Heart left ventricle (tissue), 16 donors: ENCODE measurements at regions not wholly inside any gene's neighbourhood (a gene's known extent, or its start where the extent isn't known, plus 50 kb on each side); places are given as distances from the start of the nearest gene placed in this dataset.

Source experiments
- ATAC-seq, 4 donors: fragments of 200-7000 bp; cut with Tn5 transposase; one replicate each; pipeline ENCODE4 v1.9.1; 2020 to 2022; ENCODE audit warnings: moderate library complexity in 4 of 4, mild to moderate bottlenecking in 3 of 4, moderate number of reproducible peaks in 1 of 4
- DNase-seq, 5 donors: peaks; one replicate each; pipeline ENCODE4 v3.0.0-alpha.2; 2020
- H3K27ac ChIP-seq, 12 donors: fragments of 200-600 bp; sonication (generic) in 4 of 12; one replicate each; pipeline versions ENCODE4 v1.5.0 to v1.8.0; 2016 to 2022; ENCODE audit warnings: mild to moderate bottlenecking in 2 of 12
- H3K27me3 ChIP-seq, 9 donors: fragments of 200-600 bp; sonication (generic) in 2 of 9; one replicate each; pipeline versions ENCODE4 v1.5.1 to v1.8.0; 2016 to 2022; ENCODE audit warnings: mild to moderate bottlenecking in 3 of 9
- H3K36me3 ChIP-seq, 9 donors: fragments of 200-600 bp; sonication (generic) in 2 of 9; one replicate each; pipeline versions ENCODE4 v1.5.0 to v1.8.0; 2018 to 2022; ENCODE audit warnings: mild to moderate bottlenecking in 2 of 9
- H3K4me1 ChIP-seq, 12 donors: fragments of 200-600 bp; sonication (generic) in 4 of 12; one replicate each; pipeline versions ENCODE4 v1.5.0 to v1.8.0; 2016 to 2022; ENCODE audit warnings: mild to moderate bottlenecking in 3 of 12
- H3K4me3 ChIP-seq, 12 donors: fragments of 200-600 bp; sonication (generic) in 4 of 12; one replicate each; pipeline versions ENCODE4 v1.5.0 to v1.8.0; 2017 to 2022; ENCODE audit warnings: mild to moderate bottlenecking in 9 of 12, moderate library complexity in 4 of 12
- H3K9me3 ChIP-seq, 12 donors: fragments of 200-600 bp; sonication (generic) in 4 of 12; one replicate each; pipeline versions ENCODE4 v1.5.0 to v1.8.0; 2016 to 2022; ENCODE audit warnings: mild to moderate bottlenecking in 1 of 12
- POLR2A ChIP-seq, 2 donors: fragments of 450-650 bp; IDR thresholded peaks; one replicate each; pipeline ENCODE4 v1.6.1; 2017; ENCODE audit warnings: antibody characterized with exemption in 2 of 2, mild to moderate bottlenecking in 2 of 2, moderate library complexity in 2 of 2
- WGBS, 4 donors: extraction: QIAGEN DNeasy Blood & Tissue Kit in 2 of 4; methylation state at CpG; one replicate each; pipeline versions ENCODE4 v1.1.5 to v1.1.7; 2013 to 2018; 5-methylcytosine and 5-hydroxymethylcytosine counted together
- intact Hi-C, 10 donors: fragments of 100-400 bp; cut with DNase I; formaldehyde crosslinking; loops; one replicate each; pipeline versions ENCODE4 v1.11.1 to v1.14.2; 2022
- TF ChIP-seq, protein P1 (sequence below), 12 donors: fragments of 200-600 bp; sonication (generic) in 4 of 12; IDR thresholded peaks; one replicate each; pipeline versions ENCODE4 v1.5.0 to v1.8.0; 2018 to 2022; ENCODE audit warnings: antibody characterized with exemption in 12 of 12, mild to moderate bottlenecking in 5 of 12
- donor health status: ischemic (EF 13 %, LVEDD 7.1; RV severe dilation, severe dysfunction).
- donor health status: healthy with polysubstance abuse.
- donor health status: DM: no; HTN: yes; CAD: no.
- donor health status: DM: no; HTN: no; CAD: no.
- donor health status: ischemic (EF 25% LVEDD 6.9; RV normal size, moderate dysfunction).
- donor health status: ischemic (EF 25% LVEDD 5.7; RV mildly dilated, moderate dysfunction).
- donor health status: healthy.
- donor health status: DM: yes; HTN: yes; CAD: no.
- donor health status: ischemic (EF 35%, LVEDD 5.7; RV mildly dilated, moderate dysfunction).
- donor health status: nonischemic (EF 11% LVEDD 7.7; RV severe dilation, severe dysfunction).
- donor health status: DM: yes; HTN: yes; CAD: no.
- donor health status: PGD.
- donor health status: ischemic (EF 29% LVEDD 5.4; RV normal size, mild dysfunction).
- donor health status: nonischemic (EF 23%, LVEDD 6.1; RV moderate dilation, normal function).

DNA sequence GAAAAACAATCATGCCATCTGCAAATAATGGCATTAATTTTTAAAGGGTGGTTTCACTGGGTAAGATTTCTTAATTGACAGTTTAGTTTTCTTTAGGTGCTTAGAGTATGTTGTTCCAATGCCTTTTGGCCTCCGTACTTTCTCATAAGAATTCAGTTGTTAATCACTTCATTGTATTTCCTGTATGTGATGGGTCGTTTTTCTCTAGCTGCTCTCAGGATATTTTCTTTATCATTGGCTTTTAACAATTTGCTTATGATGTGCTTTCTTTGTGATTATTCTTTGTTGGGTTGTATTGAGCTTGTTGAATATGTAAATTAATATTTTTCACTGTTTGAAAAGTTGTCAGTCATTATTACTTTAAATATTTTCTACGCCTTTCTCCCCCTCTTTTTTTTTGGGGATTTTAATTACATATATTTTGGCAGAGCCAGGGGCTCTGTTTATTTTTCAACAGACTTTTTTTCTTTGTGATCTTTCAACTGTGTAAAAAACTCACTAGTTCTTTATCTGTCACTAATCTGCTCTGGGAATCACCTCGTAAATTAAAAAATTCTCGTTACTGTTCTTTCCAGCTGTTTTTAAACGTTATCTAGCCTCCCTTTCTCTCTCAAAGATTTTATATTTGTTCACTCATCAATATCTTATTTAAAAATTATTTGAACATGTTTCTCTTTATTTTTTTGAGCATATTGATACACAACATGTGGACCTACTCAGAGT lies 56.2 kb upstream of the IL1R1 start:
- intact Hi-C loops = no loop called here
- ATAC-seq (no peak), DNase-seq (no peak)
- H3K4me1 ChIP-seq = peaks cover 0 to 22% (median 7%) of the 10 kb centered on the region in 12 donors
- peaks cover 0 to 8% (median 0%) of the 10 kb centered on the region in 12 donors for H3K9me3 ChIP-seq
- TF ChIP-seq, protein P1, sequence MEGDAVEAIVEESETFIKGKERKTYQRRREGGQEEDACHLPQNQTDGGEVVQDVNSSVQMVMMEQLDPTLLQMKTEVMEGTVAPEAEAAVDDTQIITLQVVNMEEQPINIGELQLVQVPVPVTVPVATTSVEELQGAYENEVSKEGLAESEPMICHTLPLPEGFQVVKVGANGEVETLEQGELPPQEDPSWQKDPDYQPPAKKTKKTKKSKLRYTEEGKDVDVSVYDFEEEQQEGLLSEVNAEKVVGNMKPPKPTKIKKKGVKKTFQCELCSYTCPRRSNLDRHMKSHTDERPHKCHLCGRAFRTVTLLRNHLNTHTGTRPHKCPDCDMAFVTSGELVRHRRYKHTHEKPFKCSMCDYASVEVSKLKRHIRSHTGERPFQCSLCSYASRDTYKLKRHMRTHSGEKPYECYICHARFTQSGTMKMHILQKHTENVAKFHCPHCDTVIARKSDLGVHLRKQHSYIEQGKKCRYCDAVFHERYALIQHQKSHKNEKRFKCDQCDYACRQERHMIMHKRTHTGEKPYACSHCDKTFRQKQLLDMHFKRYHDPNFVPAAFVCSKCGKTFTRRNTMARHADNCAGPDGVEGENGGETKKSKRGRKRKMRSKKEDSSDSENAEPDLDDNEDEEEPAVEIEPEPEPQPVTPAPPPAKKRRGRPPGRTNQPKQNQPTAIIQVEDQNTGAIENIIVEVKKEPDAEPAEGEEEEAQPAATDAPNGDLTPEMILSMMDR (IDR thresholded peaks at IDR 0.05) = no peak
- no peak for TF ChIP-seq POLR2A (IDR thresholded peaks at IDR 0.05)
- H3K27me3 ChIP-seq = no peaks in the 10 kb centered on the region
- H3K4me3 ChIP-seq = no peak overlapping the region
- no peaks in the 10 kb centered on the region for H3K36me3 ChIP-seq
- H3K27ac ChIP-seq = no peak overlapping the region
- WGBS, 4 donors = 77 to 85% (median 80%) methylated on average over 6 of the region's 6 CpGs

DNA sequence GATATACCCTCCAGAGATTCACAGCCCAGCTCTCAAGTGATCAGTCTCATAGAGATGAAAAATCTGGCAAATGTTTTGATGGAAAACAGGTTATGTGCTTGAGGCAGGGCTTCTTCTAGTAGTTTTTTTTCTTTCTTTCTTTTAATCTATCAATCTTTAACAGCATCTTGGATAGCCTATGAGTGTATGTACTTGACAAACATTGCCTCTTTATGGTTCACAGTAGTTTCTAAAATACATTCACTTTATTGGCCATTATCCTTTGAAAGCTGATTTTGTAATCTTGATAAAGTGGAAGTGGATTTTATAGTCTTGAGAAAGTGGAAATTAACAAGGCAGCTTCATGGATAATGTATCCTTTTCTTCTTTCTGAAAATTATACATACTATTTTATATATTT lies 51.4 kb upstream of the IL1R1 start:
- TF ChIP-seq, protein P1 (IDR thresholded peaks at IDR 0.05) = no peak
- TF ChIP-seq POLR2A (IDR thresholded peaks at IDR 0.05) = no peak
- H3K27me3 ChIP-seq = no peaks in the 10 kb centered on the region
- no peak overlapping the region for H3K27ac ChIP-seq
- DNase-seq = no peak
- no peak overlapping the region for H3K4me3 ChIP-seq
- no peaks in the 10 kb centered on the region for H3K4me1 ChIP-seq
- no peak for ATAC-seq
- H3K9me3 ChIP-seq = peaks cover 0 to 8% (median 0%) of the 10 kb centered on the region in 12 donors
- intact Hi-C loops = no loop called here
- no peaks in the 10 kb centered on the region for H3K36me3 ChIP-seq

DNA sequence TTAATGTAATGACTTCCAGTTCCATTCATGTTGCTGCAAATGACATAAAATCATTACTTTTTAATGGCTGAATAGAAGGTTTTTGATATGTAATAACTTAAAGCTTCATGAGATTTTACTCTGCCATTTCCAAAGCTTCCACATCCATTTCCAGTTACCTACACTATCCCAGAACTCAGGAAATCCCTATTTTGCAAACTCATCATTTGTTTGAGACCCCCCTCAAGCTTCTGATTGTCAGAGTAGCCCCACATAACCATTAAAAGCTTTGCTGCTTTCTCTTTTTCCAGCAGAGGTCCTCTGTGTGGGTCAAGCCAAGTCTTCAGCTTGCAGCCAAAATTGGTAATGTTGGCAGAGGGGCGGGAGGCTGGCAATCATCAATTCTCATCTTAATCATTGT lies 50.6 kb upstream of the IL1R1 start:
- intact Hi-C loops = no loop called here
- TF ChIP-seq, protein P1 (IDR thresholded peaks at IDR 0.05) = no peak
- TF ChIP-seq POLR2A (IDR thresholded peaks at IDR 0.05) = no peak
- no peaks in the 10 kb centered on the region for H3K36me3 ChIP-seq
- no peak overlapping the region for H3K27ac ChIP-seq
- H3K9me3 ChIP-seq = peaks cover 0 to 8% (median 0%) of the 10 kb centered on the region in 12 donors
- H3K4me1 ChIP-seq = no peaks in the 10 kb centered on the region
- ATAC-seq = no peak
- H3K4me3 ChIP-seq = no peak overlapping the region
- no peaks in the 10 kb centered on the region for H3K27me3 ChIP-seq
- 95 to 100% (median 100%) methylated on average over 1 of the region's 1 CpG for WGBS, 4 donors
- DNase-seq = no peak

DNA sequence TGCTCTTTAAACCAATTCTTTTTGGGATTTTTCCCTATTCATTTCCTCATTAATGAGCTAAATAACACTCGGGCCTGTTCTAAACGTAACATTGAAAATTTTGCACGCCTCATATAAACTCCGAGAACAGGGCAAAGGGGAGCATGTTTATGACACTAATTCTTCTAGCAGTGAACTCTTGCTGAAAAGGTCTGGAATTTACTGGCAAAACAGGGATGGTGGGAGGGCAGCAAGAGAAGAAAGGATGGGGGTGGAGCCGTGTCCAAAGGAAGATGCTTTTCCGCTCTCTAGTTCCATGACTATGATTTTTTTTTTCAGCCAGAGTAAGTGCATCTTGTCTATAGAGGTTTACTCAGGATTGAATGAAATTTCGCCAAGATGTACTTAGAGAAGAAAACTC lies 50.0 kb upstream of the IL1R1 start:
- H3K36me3 ChIP-seq = no peaks in the 10 kb centered on the region
- H3K4me1 ChIP-seq = no peaks in the 10 kb centered on the region
- no peak for TF ChIP-seq POLR2A (IDR thresholded peaks at IDR 0.05)
- TF ChIP-seq, protein P1 (IDR thresholded peaks at IDR 0.05) = no peak
- intact Hi-C loops = no loop called here
- no peak for DNase-seq
- H3K27me3 ChIP-seq = no peaks in the 10 kb centered on the region
- no peak for ATAC-seq
- H3K9me3 ChIP-seq = peaks cover 0 to 8% (median 0%) of the 10 kb centered on the region in 12 donors
- H3K27ac ChIP-seq = no peak overlapping the region
- WGBS, 4 donors = 88 to 91% (median 90%) methylated on average over 7 of the region's 7 CpGs
- no peak overlapping the region for H3K4me3 ChIP-seq
